NCI-H526 treated with DMSO at 0.1 percent for 48 hours (cell line): ENCODE measurements at regions not wholly inside any gene's neighbourhood (a gene's known extent, or its start where the extent isn't known, plus 50 kb on each side); places are given as distances from the start of the nearest gene placed in this dataset.

Source experiments
- DNase-seq: peaks from one replicate; lab custom pipeline; 2025; lab: John Stamatoyannopoulos, UW

- no peak for DNase-seq
Observed at GRCh38 chr14:97443412-97443811, 646.2 kb downstream of the VRK1 start.

DNA sequence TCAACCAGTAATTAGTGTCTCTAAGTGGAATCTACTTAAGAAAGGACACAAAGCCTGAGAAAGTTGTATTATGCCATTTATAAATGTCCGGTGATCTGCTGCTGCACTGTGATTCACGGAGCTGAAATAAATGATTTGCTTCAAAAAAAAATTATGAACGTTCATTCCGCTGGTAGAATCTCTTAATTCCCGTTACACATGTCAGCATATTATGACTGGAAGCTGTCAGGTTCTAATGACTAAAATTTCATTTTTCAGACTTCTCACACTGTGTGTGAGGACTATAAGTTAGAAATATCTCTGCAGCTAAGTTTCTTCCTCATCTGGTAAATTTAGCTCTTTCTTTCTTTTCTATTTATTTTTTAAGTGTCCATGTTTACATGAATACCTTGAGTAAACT lies 647.1 kb downstream of the VRK1 start:
- no peak for DNase-seq

DNA sequence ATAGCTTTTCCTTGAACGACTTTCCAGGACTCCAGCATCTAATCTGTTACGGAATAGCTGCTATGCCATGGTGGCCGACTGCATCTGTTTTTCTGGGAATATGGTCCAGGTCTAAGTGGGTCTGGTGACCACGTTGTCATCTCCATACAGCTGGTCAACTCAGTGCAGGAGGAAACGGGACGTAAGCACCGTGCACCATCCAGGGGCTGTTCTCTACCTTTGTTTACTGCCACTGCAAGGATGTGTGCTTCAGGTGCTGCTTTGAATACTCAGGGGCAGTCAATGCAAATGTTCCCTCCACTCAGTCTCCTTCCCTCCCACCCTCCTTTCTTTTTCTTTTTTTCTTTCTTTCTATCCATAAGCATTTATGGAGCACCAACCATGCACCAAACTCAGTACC lies 648.2 kb downstream of the VRK1 start:
- peak; percentile 95 for DNase-seq

DNA sequence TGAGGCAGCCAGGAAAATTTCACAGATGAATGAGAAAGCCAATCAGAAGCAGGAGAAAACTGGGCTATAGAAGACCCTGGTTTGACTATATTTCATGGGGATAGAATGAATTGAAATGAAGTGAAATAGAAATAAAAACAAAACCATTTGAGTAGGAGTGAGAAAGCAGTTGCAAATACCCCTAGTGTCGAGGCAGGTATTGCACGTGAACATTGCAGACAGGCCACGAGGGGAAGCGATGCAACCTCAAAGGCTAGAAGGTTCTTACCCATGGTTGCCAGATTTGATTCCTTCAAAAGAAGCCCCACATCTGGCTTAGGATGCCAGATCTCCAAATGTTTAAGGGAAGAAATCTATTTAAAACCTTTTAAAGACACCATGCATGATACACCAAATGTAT lies 648.9 kb downstream of the VRK1 start:
- DNase-seq: peak; percentile 40

DNA sequence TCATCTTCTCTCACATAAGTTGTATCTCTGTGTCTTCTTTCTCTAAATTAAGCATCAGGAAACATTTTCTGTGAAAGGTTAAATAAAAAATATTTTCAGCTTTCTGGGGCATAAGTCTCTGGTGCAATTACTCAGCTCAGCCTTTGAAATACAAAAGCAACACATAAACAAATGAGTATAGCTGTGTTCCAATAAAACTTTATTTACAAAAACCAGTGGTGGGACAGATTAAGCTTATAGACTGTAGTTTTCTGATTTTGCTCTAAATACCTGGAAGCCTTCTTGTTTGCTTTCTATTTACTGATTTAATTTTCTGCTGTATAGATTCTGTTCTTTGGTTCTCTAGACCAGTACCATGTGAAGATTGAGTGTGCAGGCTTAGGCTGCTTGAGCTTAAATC lies 655.1 kb downstream of the VRK1 start:
- no peak for DNase-seq

DNA sequence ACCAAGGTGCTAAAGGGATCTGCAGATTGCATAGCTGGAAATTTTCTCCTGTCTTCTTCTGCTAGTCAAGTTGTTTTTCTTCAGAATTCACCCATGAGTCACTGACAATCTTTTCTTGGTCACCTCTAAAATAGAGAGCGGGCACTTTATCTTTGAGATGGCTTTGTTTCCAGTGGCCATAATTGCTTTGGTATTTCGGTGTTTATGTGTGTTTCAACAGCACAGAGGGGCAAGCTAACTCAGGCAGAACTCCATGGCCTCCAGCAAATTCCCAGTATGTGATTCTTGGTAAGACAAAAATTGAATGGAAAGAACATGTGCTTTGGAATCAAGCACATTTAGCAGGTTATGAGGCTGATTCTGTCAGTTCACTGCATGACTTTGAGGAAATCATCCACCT lies 656.8 kb downstream of the VRK1 start:
- no peak for DNase-seq

- DNase-seq: no peak
Observed at GRCh38 chr14:97456462-97456861, 659.3 kb downstream of the VRK1 start.

GRCh38 chr14:97456958-97457357 lies 659.8 kb downstream of the VRK1 start:
- no peak for DNase-seq

DNA sequence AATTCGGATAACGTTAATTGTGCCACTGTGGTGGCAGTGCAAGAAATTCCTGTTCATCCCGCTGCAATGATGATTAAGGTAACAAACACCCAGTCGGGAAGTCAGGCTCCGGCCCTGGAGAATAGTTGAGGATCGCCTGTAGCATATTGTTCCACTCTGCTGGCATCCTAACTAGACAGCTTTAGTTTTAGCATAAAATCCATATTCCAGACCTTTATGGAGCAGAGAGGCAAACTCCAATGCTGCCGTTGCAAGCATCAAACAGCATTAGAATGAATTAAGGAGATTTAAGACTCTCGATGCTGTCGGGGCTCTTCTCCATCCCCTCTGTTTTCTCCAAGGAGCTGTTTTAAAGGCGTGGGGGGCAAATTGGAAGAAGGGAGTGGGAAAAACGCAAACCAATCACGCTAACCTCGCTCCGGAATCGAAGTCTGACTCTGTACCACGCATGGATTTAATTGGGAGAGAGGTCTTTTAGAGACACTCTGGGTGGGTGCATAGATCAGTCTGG lies 660.4 kb downstream of the VRK1 start:
- no peak for DNase-seq

DNA sequence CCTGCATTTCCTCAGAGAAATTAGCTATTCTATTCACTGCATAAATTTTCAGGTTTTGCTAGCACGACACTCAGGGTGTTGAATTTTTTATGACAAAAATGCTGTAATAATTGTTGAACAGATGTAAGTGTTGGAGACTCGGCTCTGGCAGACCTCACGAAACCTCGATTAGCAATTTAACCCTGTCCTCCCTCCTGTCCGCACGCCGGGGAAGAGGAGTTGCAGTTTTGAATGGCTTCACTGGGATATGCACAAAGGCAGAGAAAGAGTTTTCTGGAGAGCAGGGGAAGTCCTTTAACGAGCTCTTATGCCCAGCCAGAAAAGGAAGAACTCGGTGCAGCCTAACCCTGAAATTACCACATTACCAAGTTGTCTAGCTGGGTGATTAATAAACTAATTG lies 661.1 kb downstream of the VRK1 start:
- no peak for DNase-seq

- no peak for DNase-seq
Observed at GRCh38 chr14:97458661-97459579, 661.7 kb downstream of the VRK1 start.

GRCh38 chr14:97462081-97462480 lies 664.9 kb downstream of the VRK1 start:
- DNase-seq: no peak

- no peak for DNase-seq
Observed at GRCh38 chr14:97468220-97468619, 671.0 kb downstream of the VRK1 start.

DNA sequence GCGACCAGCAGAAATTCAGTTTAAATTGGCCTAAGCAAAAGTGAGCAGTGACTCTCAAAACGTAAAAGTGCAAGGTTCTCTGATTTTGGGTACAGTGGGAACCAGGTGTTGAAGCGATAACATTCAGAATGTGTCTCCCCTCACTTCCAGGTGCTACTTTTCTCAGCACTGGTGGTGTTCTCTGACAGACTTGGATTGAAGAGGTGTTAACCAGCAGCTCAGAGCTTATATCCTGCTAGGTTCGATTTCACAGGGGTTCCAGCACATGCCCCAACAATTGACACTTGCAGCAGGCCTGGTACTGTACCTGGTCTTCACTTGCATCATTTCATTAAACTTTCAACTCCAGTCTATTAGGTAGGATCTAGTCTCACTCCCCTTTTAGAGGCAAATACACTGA lies 680.2 kb downstream of the VRK1 start:
- no peak for DNase-seq

DNA sequence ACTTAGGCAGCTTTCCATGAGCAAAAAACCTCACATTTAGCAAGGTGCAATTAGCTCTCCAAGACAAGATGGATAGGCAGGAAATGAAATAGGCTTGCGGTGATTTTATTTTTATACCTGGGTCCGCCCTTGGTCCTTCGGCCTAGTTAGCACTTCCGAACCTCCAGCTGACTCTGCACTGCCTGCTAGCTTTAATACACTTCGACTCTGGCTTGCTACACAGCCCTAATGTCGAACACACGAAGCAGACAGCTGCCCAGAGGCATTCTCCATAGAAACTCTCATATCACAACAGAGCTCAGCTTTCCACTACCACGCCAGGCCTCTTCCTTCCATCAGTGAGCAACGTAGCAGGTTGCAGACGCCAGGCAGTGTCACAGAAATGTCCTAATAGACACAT lies 688.0 kb downstream of the VRK1 start:
- DNase-seq: no peak

GRCh38 chr14:97486601-97487120 lies 689.5 kb downstream of the VRK1 start:
- DNase-seq: no peak

GRCh38 chr14:97489750-97490149 lies 692.6 kb downstream of the VRK1 start:
- DNase-seq: no peak

GRCh38 chr14:97490521-97491070 lies 693.4 kb downstream of the VRK1 start:
- DNase-seq: no peak

GRCh38 chr14:97491697-97492096 lies 694.5 kb downstream of the VRK1 start:
- DNase-seq: no peak

- DNase-seq: no peak
Observed at GRCh38 chr14:97499790-97500481, 702.8 kb downstream of the VRK1 start.

GRCh38 chr14:97506626-97507025 lies 709.4 kb downstream of the VRK1 start:
- DNase-seq: no peak

- DNase-seq: no peak
Observed at GRCh38 chr14:97513891-97514290, 716.7 kb downstream of the VRK1 start.
